OCI-LY3 (cell line): ENCODE measurements at regions not wholly inside any gene's neighbourhood (a gene's known extent, or its start where the extent isn't known, plus 50 kb on each side); places are given as distances from the start of the nearest gene placed in this dataset.

Source experiments
- H2AFZ ChIP-seq: fragments of 200-600, 300-600 bp; shearing (Covaris generic); 2 replicates; pipeline ENCODE4 v1.6.0; 2014; ENCODE audit warnings: antibody characterized with exemption, low read depth, low read length
- H3K27ac ChIP-seq: fragments of 200-600, 300-600 bp; sonication (generic); 2 replicates; pipeline ENCODE4 v1.5.1; 2014; ENCODE audit warnings: mild to moderate bottlenecking, low read length, moderate library complexity, mixed read lengths
- H3K27me3 ChIP-seq: fragments of 200-600, 300-600 bp; sonication (generic); 2 replicates; pipeline ENCODE4 v1.6.1; 2014; ENCODE audit warnings: low read depth, low read length, mixed read lengths
- H3K36me3 ChIP-seq: fragments of 200-600, 300-600 bp; sonication (generic); replicated peaks from 2 replicates; pipeline ENCODE3; 2014; ENCODE audit warnings: low read depth, low read length, mixed read lengths
- H3K4me1 ChIP-seq: fragments of 300-600, 200-600 bp; sonication (generic); 2 replicates; pipeline ENCODE4 v1.6.1; 2014; ENCODE audit warnings: low read length, mixed read lengths
- H3K4me2 ChIP-seq: fragments of 200-600, 300-600 bp; sonication (generic); 2 replicates; pipeline ENCODE4 v1.6.1; 2014; ENCODE audit warnings: low read length, mixed read lengths
- H3K4me3 ChIP-seq: fragments of 300-600, 200-600 bp; sonication (generic); 2 replicates; pipeline ENCODE4 v1.5.1; 2014; ENCODE audit warnings: antibody characterized with exemption, mild to moderate bottlenecking, low read length, moderate library complexity
- H3K79me2 ChIP-seq: fragments of 300-600, 200-600 bp; shearing (Covaris generic); 2 replicates; pipeline ENCODE4 v1.6.1; 2014; ENCODE audit warnings: mild to moderate bottlenecking, low read length, mixed read lengths
- H3K9ac ChIP-seq: fragments of 300-600, 200-600 bp; shearing (Covaris generic); 2 replicates; pipeline ENCODE4 v1.6.0; 2014; ENCODE audit warnings: mild to moderate bottlenecking, low read length, moderate library complexity
- H3K9me3 ChIP-seq: fragments of 200-600, 300-600 bp; shearing (Covaris generic); 2 replicates; pipeline ENCODE4 v1.6.1; 2014; ENCODE audit warnings: low read length, mixed read lengths; ENCODE audit not compliant: insufficient read depth
- H4K20me1 ChIP-seq: fragments of 200-600, 300-600 bp; sonication (generic); 2 replicates; pipeline ENCODE4 v1.6.1; 2016; ENCODE audit warnings: low read length, mixed read lengths; ENCODE audit not compliant: insufficient read depth
- EZH2phosphoT487 ChIP-seq: fragments of 200-600 bp; shearing (Covaris generic); IDR thresholded peaks from 2 replicates; pipeline ENCODE4 v1.6.1; 2018; ENCODE audit warnings: antibody characterized with exemption, mixed run types, low read depth
- TF ChIP-seq, protein P1 (sequence below): fragments of 200-600, 300-600 bp; sonication (generic); IDR thresholded peaks from 2 replicates; pipeline ENCODE4 v1.5.1; 2014; ENCODE audit warnings: antibody characterized with exemption, low read length, low read depth

DNA sequence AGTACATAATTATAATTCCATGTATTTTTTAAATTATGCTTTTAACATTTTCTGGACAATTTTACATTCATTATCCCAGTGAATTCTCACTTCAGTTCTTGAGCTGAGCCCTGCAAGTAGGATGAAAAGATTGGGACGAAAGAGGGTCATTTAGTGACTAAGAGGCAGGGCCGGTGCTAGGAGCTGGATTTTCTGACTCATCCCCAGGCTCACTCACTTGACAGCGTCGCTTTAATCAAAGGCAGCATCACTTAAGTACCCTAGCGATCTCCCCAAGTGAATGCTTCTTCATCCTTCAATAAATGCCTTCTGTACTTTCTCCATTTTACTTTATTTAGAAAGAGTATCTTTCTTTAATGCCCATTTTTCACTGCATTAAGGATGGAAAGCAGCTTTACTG lies 263.6 kb downstream of the HS3ST1 start:
- Histone ChIP-seq H4K20me1 (no peaks in the 10 kb centered on the region), H3K4me2 (no peak overlapping the region), H3K27ac (no peak overlapping the region), H3K79me2 (no peaks in the 10 kb centered on the region), H3K9me3 (no peaks in the 10 kb centered on the region), H3K9ac (no peak overlapping the region), H3K36me3 (no peaks in the 10 kb centered on the region), H3K27me3 (no peaks in the 10 kb centered on the region), H3K4me1 (no peaks in the 10 kb centered on the region), H2AFZ (no peak overlapping the region), H3K4me3 (no peak overlapping the region)
- TF ChIP-seq, protein P1, sequence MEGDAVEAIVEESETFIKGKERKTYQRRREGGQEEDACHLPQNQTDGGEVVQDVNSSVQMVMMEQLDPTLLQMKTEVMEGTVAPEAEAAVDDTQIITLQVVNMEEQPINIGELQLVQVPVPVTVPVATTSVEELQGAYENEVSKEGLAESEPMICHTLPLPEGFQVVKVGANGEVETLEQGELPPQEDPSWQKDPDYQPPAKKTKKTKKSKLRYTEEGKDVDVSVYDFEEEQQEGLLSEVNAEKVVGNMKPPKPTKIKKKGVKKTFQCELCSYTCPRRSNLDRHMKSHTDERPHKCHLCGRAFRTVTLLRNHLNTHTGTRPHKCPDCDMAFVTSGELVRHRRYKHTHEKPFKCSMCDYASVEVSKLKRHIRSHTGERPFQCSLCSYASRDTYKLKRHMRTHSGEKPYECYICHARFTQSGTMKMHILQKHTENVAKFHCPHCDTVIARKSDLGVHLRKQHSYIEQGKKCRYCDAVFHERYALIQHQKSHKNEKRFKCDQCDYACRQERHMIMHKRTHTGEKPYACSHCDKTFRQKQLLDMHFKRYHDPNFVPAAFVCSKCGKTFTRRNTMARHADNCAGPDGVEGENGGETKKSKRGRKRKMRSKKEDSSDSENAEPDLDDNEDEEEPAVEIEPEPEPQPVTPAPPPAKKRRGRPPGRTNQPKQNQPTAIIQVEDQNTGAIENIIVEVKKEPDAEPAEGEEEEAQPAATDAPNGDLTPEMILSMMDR = no peak
- TF ChIP-seq EZH2phosphoT487 = no peak

- no peak overlapping the region for H3K4me2 ChIP-seq
- no peaks in the 10 kb centered on the region for H3K9me3 ChIP-seq
- no peak overlapping the region for H3K27ac ChIP-seq
- no peaks in the 10 kb centered on the region for H4K20me1 ChIP-seq
- no peak overlapping the region for H2AFZ ChIP-seq
- H3K9ac ChIP-seq = no peak overlapping the region
- TF ChIP-seq, protein P1 = no peak
- no peak for TF ChIP-seq EZH2phosphoT487
- no peaks in the 10 kb centered on the region for H3K4me1 ChIP-seq
- H3K36me3 ChIP-seq = no peaks in the 10 kb centered on the region
- no peaks in the 10 kb centered on the region for H3K27me3 ChIP-seq
- H3K79me2 ChIP-seq = no peaks in the 10 kb centered on the region
- no peak overlapping the region for H3K4me3 ChIP-seq
Observed at GRCh38 chr4:11160288-11160687, 268.4 kb downstream of the HS3ST1 start.

DNA sequence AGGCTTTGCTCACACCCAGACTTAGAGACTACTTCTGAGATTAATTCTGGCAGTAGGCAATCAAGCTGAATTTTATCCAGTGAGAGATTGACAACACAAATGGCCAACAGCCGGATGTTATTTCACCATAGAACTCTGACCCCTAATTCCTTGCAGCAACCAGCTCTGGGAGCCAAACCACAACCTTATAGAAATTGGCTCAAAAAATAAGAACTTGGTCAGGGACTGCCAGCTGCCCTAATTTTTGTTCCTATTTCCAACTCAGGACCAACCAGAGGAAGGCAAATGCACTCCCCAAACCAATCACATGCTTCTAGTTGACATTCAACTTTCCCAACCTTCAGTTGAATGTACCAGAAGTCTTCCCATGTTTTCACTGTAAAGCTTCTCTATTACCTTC lies 269.7 kb downstream of the HS3ST1 start:
- no peak overlapping the region for H3K4me3 ChIP-seq
- H3K27me3 ChIP-seq = no peaks in the 10 kb centered on the region
- no peaks in the 10 kb centered on the region for H3K36me3 ChIP-seq
- no peaks in the 10 kb centered on the region for H3K79me2 ChIP-seq
- TF ChIP-seq, protein P1 = no peak
- no peak for TF ChIP-seq EZH2phosphoT487
- H3K9ac ChIP-seq = no peak overlapping the region
- H4K20me1 ChIP-seq = no peaks in the 10 kb centered on the region
- H3K4me2 ChIP-seq = no peak overlapping the region
- H2AFZ ChIP-seq = no peak overlapping the region
- H3K4me1 ChIP-seq = no peaks in the 10 kb centered on the region
- no peaks in the 10 kb centered on the region for H3K9me3 ChIP-seq
- no peak overlapping the region for H3K27ac ChIP-seq

GRCh38 chr4:11155208-11155867 lies 273.4 kb downstream of the HS3ST1 start:
- H3K4me2 ChIP-seq = no peak overlapping the region

More at GRCh38 chr4:11155208-11155867, 273.4 kb downstream of the HS3ST1 start:
- Histone ChIP-seq H3K4me3 (no peak overlapping the region), H2AFZ (no peak overlapping the region), H3K9ac (no peak overlapping the region), H3K27ac (no peak overlapping the region), H4K20me1 (no peaks in the 10 kb centered on the region), H3K36me3 (no peaks in the 10 kb centered on the region), H3K79me2 (no peaks in the 10 kb centered on the region), H3K27me3 (no peaks in the 10 kb centered on the region), H3K4me1 (no peaks in the 10 kb centered on the region), H3K9me3 (no peaks in the 10 kb centered on the region)
- no peak for TF ChIP-seq EZH2phosphoT487
- TF ChIP-seq, protein P1 = no peak
